ENCODE measurements at regions not wholly inside any gene's neighbourhood (a gene's known extent, or its start where the extent isn't known, plus 50 kb on each side); places are given as distances from the start of the nearest gene placed in this dataset.

DNA sequence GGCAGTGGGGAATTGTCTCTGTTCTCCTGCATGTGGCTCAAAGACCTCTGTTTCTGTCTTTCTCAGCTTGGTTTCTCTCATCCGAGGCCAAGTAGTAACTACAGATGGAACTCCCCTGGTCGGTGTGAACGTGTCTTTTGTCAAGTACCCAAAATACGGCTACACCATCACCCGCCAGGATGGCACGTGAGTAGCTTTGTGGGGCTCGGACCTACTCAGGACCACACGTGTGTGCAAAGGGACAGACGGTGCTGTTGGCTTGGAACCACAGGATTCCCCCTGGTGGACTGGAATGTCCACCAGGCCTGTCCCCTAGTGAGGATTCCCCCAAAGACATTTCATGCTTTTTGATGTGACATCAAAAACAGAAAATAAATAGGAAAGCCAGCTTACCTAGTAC is 96.3 kb upstream of the WWC1 start:
- TF ChIP-seq, protein P1, sequence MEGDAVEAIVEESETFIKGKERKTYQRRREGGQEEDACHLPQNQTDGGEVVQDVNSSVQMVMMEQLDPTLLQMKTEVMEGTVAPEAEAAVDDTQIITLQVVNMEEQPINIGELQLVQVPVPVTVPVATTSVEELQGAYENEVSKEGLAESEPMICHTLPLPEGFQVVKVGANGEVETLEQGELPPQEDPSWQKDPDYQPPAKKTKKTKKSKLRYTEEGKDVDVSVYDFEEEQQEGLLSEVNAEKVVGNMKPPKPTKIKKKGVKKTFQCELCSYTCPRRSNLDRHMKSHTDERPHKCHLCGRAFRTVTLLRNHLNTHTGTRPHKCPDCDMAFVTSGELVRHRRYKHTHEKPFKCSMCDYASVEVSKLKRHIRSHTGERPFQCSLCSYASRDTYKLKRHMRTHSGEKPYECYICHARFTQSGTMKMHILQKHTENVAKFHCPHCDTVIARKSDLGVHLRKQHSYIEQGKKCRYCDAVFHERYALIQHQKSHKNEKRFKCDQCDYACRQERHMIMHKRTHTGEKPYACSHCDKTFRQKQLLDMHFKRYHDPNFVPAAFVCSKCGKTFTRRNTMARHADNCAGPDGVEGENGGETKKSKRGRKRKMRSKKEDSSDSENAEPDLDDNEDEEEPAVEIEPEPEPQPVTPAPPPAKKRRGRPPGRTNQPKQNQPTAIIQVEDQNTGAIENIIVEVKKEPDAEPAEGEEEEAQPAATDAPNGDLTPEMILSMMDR (IDR thresholded peaks at IDR 0.05; ENCODE audit: low read depth, low read length) = no peak
- no peak for DNase-seq (ENCODE audit: extremely low read depth, low read depth)

DNA sequence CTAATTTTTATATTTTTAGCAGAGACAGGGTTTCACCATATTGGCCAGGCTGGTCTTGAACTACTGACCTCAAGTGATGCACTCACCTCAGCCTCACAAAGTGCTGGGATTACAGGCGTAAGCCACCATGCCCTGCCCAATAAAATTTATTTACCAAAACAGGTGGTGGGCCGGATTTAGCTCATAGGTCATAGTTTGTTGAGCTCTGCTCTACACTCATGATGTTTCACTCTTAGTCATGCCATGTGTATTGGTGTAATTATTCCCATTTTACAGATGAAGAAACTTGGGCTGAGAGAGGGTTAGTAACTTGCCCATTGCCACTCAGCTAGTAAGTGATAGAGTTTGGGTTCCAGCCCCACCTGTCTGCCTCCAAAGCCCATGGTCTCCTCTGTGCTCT is 93.1 kb upstream of the WWC1 start:
- no peak for DNase-seq (ENCODE audit: extremely low read depth, low read depth)
- TF ChIP-seq, protein P1 (IDR thresholded peaks at IDR 0.05; ENCODE audit: low read depth, low read length) = no peak

DNA sequence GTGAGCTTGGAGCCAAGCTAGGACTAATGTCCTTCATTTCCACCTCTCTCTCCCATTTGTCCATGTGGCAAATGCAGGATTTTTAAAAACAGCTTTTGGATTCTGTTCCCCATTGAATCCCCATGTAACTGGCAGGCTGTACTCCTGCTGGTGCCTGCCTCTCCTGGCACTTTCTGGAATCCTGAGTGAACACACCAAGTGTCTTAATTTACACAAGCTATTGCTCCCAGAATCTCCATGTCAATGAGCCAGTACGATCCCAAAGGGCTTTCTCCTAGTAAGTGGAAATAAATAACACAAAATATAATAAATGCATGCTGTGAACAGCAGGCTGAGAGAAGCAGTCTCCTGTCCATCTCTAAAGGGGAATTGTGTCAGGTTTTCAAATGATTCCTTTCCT is 88.4 kb upstream of the WWC1 start:
- TF ChIP-seq, protein P1 (IDR thresholded peaks at IDR 0.05; ENCODE audit: low read depth, low read length) = no peak
- DNase-seq (ENCODE audit: extremely low read depth, low read depth) = no peak

DNA sequence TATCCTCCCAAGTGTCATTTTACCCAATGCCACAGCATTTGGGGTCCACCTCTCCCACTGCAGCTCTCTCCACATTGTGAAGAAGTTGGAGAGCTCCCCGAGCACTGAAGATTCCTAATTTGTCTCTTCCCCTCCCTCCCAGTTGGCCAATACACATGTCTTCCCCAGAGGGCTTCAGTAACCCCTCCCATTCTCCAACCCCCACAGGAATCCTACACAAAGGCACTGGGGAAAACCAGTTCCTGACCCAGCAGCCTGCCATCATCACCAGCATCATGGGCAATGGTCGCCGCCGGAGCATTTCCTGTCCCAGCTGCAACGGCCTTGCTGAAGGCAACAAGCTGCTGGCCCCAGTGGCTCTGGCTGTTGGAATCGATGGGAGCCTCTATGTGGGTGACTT is 87.3 kb upstream of the WWC1 start:
- TF ChIP-seq, protein P1 (IDR thresholded peaks at IDR 0.05; ENCODE audit: low read depth, low read length) = no peak
- no peak for DNase-seq (ENCODE audit: extremely low read depth, low read depth)

DNA sequence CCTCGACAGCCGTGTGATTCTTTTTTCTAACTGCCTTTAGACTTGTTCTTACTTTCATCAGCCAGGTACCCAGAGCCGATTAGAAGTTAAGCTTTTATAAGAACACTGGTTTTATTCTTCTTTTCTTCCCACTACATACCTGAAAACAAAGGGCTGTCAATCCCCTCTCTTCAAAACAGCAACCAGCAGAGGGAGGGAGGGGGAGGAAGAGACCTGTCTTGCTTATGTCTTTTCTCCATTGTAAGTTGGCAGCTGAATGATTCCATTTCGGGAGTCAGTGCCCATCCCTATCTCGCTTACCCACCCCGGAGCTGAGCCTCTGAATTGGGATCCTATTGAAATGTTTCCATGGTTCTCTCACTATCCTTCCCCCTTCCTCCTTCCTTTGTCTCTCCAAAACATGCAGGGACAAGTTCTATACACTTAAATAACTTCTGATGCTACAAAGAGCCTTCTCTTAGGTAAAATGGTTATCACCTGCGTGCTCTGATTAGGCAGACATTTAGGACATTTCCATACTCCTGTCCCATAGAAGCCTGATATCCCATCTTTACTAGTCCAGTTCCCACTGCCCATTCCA is 83.9 kb upstream of the WWC1 start:
- TF ChIP-seq, protein P1 (IDR thresholded peaks at IDR 0.05; ENCODE audit: low read depth, low read length) = no peak
- no peak for DNase-seq (ENCODE audit: extremely low read depth, low read depth)

- TF ChIP-seq, protein P1 (IDR thresholded peaks at IDR 0.05; ENCODE audit: low read depth, low read length) = no peak
- no peak for DNase-seq (ENCODE audit: extremely low read depth, low read depth)
Measured at GRCh38 chr5:168209244-168209995, 82.0 kb upstream of the WWC1 start.

- no peak for DNase-seq (ENCODE audit: extremely low read depth, low read depth)
- TF ChIP-seq, protein P1 (IDR thresholded peaks at IDR 0.05; ENCODE audit: low read depth, low read length) = no peak
Measured at GRCh38 chr5:168209997-168210396, 81.4 kb upstream of the WWC1 start.
